GM19023 (cell line): ENCODE measurements at regions not wholly inside any gene's neighbourhood (a gene's known extent, or its start where the extent isn't known, plus 50 kb on each side); places are given as distances from the start of the nearest gene placed in this dataset.
"Not testable (repeated sequence)": the region's sequence is repeated elsewhere in the genome, so short reads cannot be mapped to it uniquely, and the experiment has no call there.

Experiments
- ATAC-seq: cut with Tn5 transposase; IDR thresholded peaks from one replicate; pipeline ENCODE4 v1.9.1; 2021; ENCODE audit warnings: mild to moderate bottlenecking, moderate library complexity; ENCODE audit not compliant: unreplicated experiment

- no peak for ATAC-seq
Measured at GRCh38 chr20:26134606-26135005, 438.0 kb upstream of the ZNF337 start.

GRCh38 chr20:26133794-26134193, 437.1 kb upstream of the ZNF337 start:
- ATAC-seq: not testable (repeated sequence)

- ATAC-seq: not testable (repeated sequence)
Measured at GRCh38 chr20:26120920-26121319, 424.3 kb upstream of the ZNF337 start.

GRCh38 chr20:26094498-26094897, 397.8 kb upstream of the ZNF337 start:
- not testable (repeated sequence) for ATAC-seq

- not testable (repeated sequence) for ATAC-seq
Measured at GRCh38 chr20:26091921-26092320, 395.3 kb upstream of the ZNF337 start.

- not testable (repeated sequence) for ATAC-seq
Measured at GRCh38 chr20:26086195-26086594, 389.5 kb upstream of the ZNF337 start.

GRCh38 chr20:26073972-26074371, 377.3 kb upstream of the ZNF337 start:
- ATAC-seq: not testable (repeated sequence)

- not testable (repeated sequence) for ATAC-seq
Measured at GRCh38 chr20:26059324-26059723, 362.7 kb upstream of the ZNF337 start.

GRCh38 chr20:26058446-26058845, 361.8 kb upstream of the ZNF337 start:
- not testable (repeated sequence) for ATAC-seq

GRCh38 chr20:26057135-26057752, 360.6 kb upstream of the ZNF337 start:
- ATAC-seq: not testable (repeated sequence)

- not testable (repeated sequence) for ATAC-seq
Measured at GRCh38 chr20:26025792-26026191, 329.1 kb upstream of the ZNF337 start.

GRCh38 chr20:26010942-26011276, 314.3 kb upstream of the ZNF337 start:
- ATAC-seq: not testable (repeated sequence)

- not testable (repeated sequence) for ATAC-seq
Measured at GRCh38 chr20:26010224-26010941, 313.7 kb upstream of the ZNF337 start.

GRCh38 chr20:26009402-26010223, 313.0 kb upstream of the ZNF337 start:
- not testable (repeated sequence) for ATAC-seq

- not testable (repeated sequence) for ATAC-seq
Measured at GRCh38 chr20:26008026-26008425, 311.4 kb upstream of the ZNF337 start.

- not testable (repeated sequence) for ATAC-seq
Measured at GRCh38 chr20:26006164-26006563, 309.5 kb upstream of the ZNF337 start.

- ATAC-seq: not testable (repeated sequence)
Measured at GRCh38 chr20:26003959-26004358, 307.3 kb upstream of the ZNF337 start.

- ATAC-seq: not testable (repeated sequence)
Measured at GRCh38 chr20:25997367-25998038, 300.9 kb upstream of the ZNF337 start.

- no peak for ATAC-seq
Measured at GRCh38 chr20:25992146-25992545, 295.5 kb upstream of the ZNF337 start.

- ATAC-seq: no peak
Measured at GRCh38 chr20:25991756-25992130, 295.1 kb upstream of the ZNF337 start.
